ENCODE measurements at regions not wholly inside any gene's neighbourhood (a gene's known extent, or its start where the extent isn't known, plus 50 kb on each side); places are given as distances from the start of the nearest gene placed in this dataset.

DNA sequence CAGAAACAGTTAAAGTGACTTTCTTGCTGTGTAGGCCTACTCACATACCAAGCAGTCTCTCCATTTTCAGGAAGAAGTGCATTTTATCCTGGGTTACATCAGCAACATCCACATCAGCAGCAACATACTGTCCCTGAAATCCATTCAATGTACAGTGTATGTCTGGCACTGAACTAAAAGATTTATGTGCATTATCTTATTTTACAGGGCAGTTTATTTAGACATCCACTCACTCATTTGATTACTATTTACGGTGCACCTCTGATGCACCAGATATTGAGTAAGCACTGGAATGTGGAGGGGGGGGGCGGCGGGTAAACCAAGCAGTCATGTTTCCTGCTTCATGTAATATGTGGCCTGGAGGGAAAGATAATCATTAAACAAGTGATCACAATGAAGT, 1128.2 kb downstream of the BCL11A start:
- no peak for TF ChIP-seq BRCA1 (IDR thresholded peaks at IDR 0.05; ENCODE audit: low read depth, low read length)
- TF ChIP-seq SIN3A (conservative IDR thresholded peaks at IDR 0.05 in 1 of 2, IDR thresholded peaks at IDR 0.05 in 1 of 2; ENCODE audit: low read depth in 1 of 2, low read length in 2 of 2): no peak
- no peak for TF ChIP-seq SRF (IDR thresholded peaks at IDR 0.05; ENCODE audit: low read depth, low read length)
- no peak for TF ChIP-seq JUND (IDR thresholded peaks at IDR 0.05; ENCODE audit: low read length)
